ENCODE measurements at regions not wholly inside any gene's neighbourhood (a gene's known extent, or its start where the extent isn't known, plus 50 kb on each side); places are given as distances from the start of the nearest gene placed in this dataset.

DNA sequence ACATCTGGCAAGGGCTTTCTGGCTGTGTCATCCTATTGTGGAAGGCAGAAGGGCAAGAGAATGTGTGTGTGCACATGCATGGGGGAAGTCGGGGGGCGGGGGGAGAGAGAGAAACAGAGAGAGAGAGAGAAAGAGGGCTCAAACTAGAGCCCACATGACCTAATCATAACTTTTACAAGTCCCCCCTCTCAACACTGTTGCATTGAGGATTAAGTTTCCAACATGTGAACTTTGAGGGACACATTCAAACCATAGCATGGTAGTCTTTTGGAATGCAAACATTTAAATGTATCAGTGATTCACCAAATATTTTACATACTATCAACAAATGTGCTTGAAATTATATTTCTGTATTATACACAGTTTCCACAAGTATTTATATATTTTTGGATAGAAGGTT is 655.4 kb upstream of the B3GALT2 start:
- no peaks in the 10 kb centered on the region for H3K79me2 ChIP-seq (ENCODE audit: low read length)
- H3K9me2 ChIP-seq (replicated peaks; ENCODE audit: insufficient read depth, low read length), result no peaks in the 10 kb centered on the region
- H3K36me3 ChIP-seq (ENCODE audit: insufficient read depth, low read length), result no peaks in the 10 kb centered on the region
- H4K20me1 ChIP-seq (ENCODE audit: insufficient read depth, low read depth, low read length), result no peaks in the 10 kb centered on the region
- no peak overlapping the region for H3K4me3 ChIP-seq (ENCODE audit: low read length)
- no peak overlapping the region for H2AFZ ChIP-seq (ENCODE audit: low read length)
- H3K9ac ChIP-seq (ENCODE audit: low read length), result no peak overlapping the region
- no peaks in the 10 kb centered on the region for H3K27me3 ChIP-seq (ENCODE audit: low read length)
- DNase-seq, result no peak
- no peak overlapping the region for H3K4me2 ChIP-seq (ENCODE audit: low read depth, low read length, poor library complexity, severe bottlenecking)
- no peak overlapping the region for H3K27ac ChIP-seq (ENCODE audit: low read length)
- H3K9me3 ChIP-seq (ENCODE audit: low read length), result no peaks in the 10 kb centered on the region
- no peaks in the 10 kb centered on the region for H3K4me1 ChIP-seq (ENCODE audit: low read length)

DNA sequence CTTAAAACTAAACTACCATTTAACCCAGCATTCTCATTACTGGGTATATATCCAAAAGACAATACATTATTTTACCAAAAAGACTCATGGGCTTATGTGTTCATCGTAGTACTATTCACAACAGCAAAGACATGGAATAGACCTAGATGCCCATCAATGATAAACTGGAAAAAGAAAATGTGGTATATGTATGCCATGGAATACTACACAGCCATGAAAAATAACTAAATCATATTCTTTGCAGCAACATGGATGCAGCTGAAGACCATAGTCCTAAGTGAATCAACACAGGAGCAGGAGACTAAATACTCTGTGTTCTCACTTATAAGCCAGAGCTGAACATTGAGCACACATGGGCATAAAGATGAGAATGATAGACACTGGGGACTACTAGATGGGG is 645.1 kb upstream of the B3GALT2 start:
- Histone ChIP-seq H3K4me2 (ENCODE audit: low read depth, low read length, poor library complexity, severe bottlenecking) (no peak overlapping the region), H3K27ac (ENCODE audit: low read length) (no peak overlapping the region), H3K4me1 (ENCODE audit: low read length) (no peaks in the 10 kb centered on the region), H3K9me3 (ENCODE audit: low read length) (no peaks in the 10 kb centered on the region), H3K9ac (ENCODE audit: low read length) (no peak overlapping the region), H3K27me3 (ENCODE audit: low read length) (no peaks in the 10 kb centered on the region), H4K20me1 (ENCODE audit: insufficient read depth, low read depth, low read length) (no peaks in the 10 kb centered on the region), H3K9me2 (replicated peaks; ENCODE audit: insufficient read depth, low read length) (no peaks in the 10 kb centered on the region), H2AFZ (ENCODE audit: low read length) (no peak overlapping the region), H3K79me2 (ENCODE audit: low read length) (no peaks in the 10 kb centered on the region), H3K36me3 (ENCODE audit: insufficient read depth, low read length) (no peaks in the 10 kb centered on the region), H3K4me3 (ENCODE audit: low read length) (no peak overlapping the region)
- DNase-seq, result no peak

DNA sequence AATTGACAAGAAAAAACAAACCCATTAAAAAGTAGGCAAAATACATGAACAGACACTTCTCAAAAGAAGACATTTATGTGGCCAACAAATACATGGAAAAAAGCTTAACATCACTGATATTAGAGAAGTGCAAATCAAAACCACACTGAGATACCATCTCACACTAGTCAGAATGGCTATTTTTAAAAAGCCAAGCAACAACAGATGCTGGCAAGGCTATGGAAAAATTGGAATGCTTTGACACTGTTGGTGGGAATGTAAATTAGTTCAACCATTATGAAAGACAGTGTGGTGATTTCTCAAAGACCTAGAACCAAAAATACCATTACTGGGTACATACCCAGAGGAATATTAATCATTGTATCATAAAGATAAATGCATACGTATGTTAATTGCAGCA is 641.1 kb upstream of the B3GALT2 start:
- no peaks in the 10 kb centered on the region for H3K27me3 ChIP-seq (ENCODE audit: low read length)
- no peak overlapping the region for H3K27ac ChIP-seq (ENCODE audit: low read length)
- H4K20me1 ChIP-seq (ENCODE audit: insufficient read depth, low read depth, low read length), result no peaks in the 10 kb centered on the region
- no peak for DNase-seq
- no peaks in the 10 kb centered on the region for H3K9me3 ChIP-seq (ENCODE audit: low read length)
- no peaks in the 10 kb centered on the region for H3K79me2 ChIP-seq (ENCODE audit: low read length)
- H3K4me3 ChIP-seq (ENCODE audit: low read length), result no peak overlapping the region
- H3K9ac ChIP-seq (ENCODE audit: low read length), result no peak overlapping the region
- H3K9me2 ChIP-seq (replicated peaks; ENCODE audit: insufficient read depth, low read length), result no peaks in the 10 kb centered on the region
- H3K36me3 ChIP-seq (ENCODE audit: insufficient read depth, low read length), result no peaks in the 10 kb centered on the region
- no peak overlapping the region for H3K4me2 ChIP-seq (ENCODE audit: low read depth, low read length, poor library complexity, severe bottlenecking)
- no peaks in the 10 kb centered on the region for H3K4me1 ChIP-seq (ENCODE audit: low read length)
- no peak overlapping the region for H2AFZ ChIP-seq (ENCODE audit: low read length)

DNA sequence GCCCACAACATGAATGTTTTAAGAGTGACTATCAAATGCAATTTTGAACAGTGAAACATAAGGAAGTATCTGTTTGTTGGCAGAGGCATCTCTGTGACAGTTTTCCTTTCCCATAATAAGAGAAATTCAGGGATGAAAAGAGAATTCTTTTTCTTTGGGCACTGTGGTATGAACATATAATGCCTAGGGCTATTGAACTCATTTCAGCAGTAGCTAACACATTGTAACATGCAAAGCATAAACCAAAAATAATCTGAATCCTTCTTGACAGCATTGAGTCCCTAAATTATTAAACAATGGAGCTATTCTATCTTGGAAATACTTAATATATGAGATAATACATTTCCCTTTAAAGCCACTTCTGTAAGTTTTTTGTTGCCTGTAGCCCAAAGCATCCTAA is 633.0 kb upstream of the B3GALT2 start:
- Histone ChIP-seq H3K27me3 (ENCODE audit: low read length) (no peaks in the 10 kb centered on the region), H3K9me3 (ENCODE audit: low read length) (no peaks in the 10 kb centered on the region), H3K9ac (ENCODE audit: low read length) (no peak overlapping the region), H3K4me1 (ENCODE audit: low read length) (no peaks in the 10 kb centered on the region), H3K36me3 (ENCODE audit: insufficient read depth, low read length) (no peaks in the 10 kb centered on the region), H3K4me2 (ENCODE audit: low read depth, low read length, poor library complexity, severe bottlenecking) (no peak overlapping the region), H3K79me2 (ENCODE audit: low read length) (no peaks in the 10 kb centered on the region), H3K9me2 (replicated peaks; ENCODE audit: insufficient read depth, low read length) (no peaks in the 10 kb centered on the region), H4K20me1 (ENCODE audit: insufficient read depth, low read depth, low read length) (no peaks in the 10 kb centered on the region), H2AFZ (ENCODE audit: low read length) (no peak overlapping the region), H3K27ac (ENCODE audit: low read length) (no peak overlapping the region), H3K4me3 (ENCODE audit: low read length) (no peak overlapping the region)
- no peak for DNase-seq

DNA sequence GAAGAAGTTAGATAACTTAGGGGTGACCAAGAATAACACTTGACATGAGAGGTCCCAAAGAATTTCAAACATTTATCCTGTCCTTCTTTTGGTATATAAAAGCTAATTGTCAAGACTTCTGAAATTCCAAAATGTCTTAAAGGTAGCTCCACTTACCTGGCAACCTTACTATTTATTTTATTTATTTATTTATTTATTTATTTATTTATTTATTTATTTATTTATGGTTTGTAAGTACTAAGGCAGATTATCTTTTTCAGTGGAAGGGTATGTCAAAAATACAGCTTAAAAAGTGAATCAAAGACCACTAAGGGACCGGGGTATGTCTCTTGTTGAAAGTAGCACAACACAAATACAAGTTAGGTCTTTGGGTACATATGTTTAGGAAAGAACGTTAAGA is 620.8 kb upstream of the B3GALT2 start:
- Histone ChIP-seq H3K9ac (ENCODE audit: low read length) (no peak overlapping the region), H3K9me3 (ENCODE audit: low read length) (no peaks in the 10 kb centered on the region), H3K79me2 (ENCODE audit: low read length) (no peaks in the 10 kb centered on the region), H3K4me2 (ENCODE audit: low read depth, low read length, poor library complexity, severe bottlenecking) (no peak overlapping the region), H3K27me3 (ENCODE audit: low read length) (no peaks in the 10 kb centered on the region), H3K36me3 (ENCODE audit: insufficient read depth, low read length) (no peaks in the 10 kb centered on the region), H3K4me3 (ENCODE audit: low read length) (no peak overlapping the region), H3K9me2 (replicated peaks; ENCODE audit: insufficient read depth, low read length) (no peaks in the 10 kb centered on the region), H3K27ac (ENCODE audit: low read length) (no peak overlapping the region), H4K20me1 (ENCODE audit: insufficient read depth, low read depth, low read length) (no peaks in the 10 kb centered on the region), H3K4me1 (ENCODE audit: low read length) (no peaks in the 10 kb centered on the region), H2AFZ (ENCODE audit: low read length) (no peak overlapping the region)
- DNase-seq, result no peak

DNA sequence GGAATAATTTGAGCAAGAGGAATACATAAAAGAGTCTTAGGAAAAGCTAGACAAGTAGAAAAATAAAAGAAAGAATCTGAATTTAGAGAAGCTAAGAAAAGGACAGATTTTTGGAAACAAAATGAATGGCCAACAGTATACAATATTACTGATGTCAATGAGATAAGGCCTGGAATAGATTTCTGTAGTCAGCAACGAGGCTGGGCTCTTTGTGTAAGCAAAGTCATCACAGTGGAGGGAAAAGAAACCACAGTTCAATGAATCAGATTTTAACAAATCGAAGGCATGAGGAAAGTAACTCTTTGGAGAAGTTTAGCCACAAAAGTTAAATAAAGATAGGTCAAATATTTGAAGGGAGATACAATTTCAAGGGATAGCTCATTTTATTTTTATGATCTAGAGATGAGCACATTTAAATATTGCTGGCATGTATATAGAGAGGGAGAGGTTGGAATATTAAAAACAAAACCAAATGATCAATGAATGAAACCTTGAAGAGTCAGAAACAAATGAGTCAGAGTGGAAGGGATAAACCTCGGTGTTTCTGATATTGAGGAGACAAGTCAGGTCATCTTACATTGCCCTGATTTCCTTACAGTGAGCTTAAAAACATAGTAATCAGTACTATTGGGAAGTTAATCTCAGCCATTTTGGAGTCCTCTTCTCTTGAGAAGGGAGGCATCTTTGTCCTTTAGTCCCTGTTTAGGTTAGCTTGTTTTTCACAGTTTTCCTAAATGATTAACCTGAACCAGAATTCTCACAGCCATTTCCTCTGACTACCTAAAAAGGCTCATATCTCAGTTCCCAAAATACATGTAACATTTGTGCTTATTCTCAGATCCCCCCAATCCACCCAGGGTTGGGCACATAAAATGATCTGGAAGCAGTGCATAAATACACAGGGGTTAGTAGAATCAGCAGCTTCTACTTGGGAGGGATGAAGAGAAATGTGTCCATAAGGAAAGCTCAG is 620.0 kb upstream of the B3GALT2 start:
- no peaks in the 10 kb centered on the region for H3K79me2 ChIP-seq (ENCODE audit: low read length)
- no peaks in the 10 kb centered on the region for H3K9me3 ChIP-seq (ENCODE audit: low read length)
- H3K27me3 ChIP-seq (ENCODE audit: low read length), result no peaks in the 10 kb centered on the region
- no peaks in the 10 kb centered on the region for H4K20me1 ChIP-seq (ENCODE audit: insufficient read depth, low read depth, low read length)
- no peak overlapping the region for H3K4me3 ChIP-seq (ENCODE audit: low read length)
- no peak overlapping the region for H3K9ac ChIP-seq (ENCODE audit: low read length)
- H3K4me2 ChIP-seq (ENCODE audit: low read depth, low read length, poor library complexity, severe bottlenecking), result no peak overlapping the region
- no peak for DNase-seq
- no peak overlapping the region for H3K27ac ChIP-seq (ENCODE audit: low read length)
- H3K36me3 ChIP-seq (ENCODE audit: insufficient read depth, low read length), result no peaks in the 10 kb centered on the region
- H3K9me2 ChIP-seq (replicated peaks; ENCODE audit: insufficient read depth, low read length), result no peaks in the 10 kb centered on the region
- H2AFZ ChIP-seq (ENCODE audit: low read length), result no peak overlapping the region
- no peaks in the 10 kb centered on the region for H3K4me1 ChIP-seq (ENCODE audit: low read length)

DNA sequence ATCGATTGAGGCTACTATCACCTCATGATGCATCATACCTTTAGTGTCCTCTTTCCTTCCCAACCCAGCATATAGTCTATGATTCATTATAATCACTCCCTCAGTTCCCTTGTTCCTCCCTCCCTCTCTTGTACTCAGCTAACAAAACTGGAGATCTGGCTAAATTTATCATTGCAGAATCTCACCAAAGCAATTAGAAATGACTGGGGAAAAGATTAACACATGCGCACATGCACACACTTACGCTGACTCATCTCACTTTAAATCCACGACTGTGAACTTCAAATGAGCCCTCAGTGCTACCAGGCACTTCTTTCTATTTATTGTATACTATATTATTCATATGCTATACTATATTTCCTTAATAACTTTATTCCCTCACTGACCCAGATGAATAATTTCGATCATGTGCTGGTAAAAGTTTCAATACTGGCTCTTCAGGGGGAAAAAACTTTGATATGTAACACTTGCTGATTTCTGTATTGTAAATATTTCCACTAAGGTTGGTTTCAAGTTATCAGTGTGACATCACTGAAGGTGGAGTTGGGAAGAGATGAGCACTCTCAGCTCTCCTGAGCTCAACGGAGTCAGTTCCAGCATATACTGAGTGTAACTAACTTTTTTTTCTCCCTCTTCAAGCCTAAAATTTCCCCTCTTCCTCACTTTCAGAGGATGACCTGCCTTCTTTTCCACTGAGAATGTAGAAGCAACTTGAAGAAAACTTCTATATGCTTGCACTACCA is 613.7 kb upstream of the B3GALT2 start:
- Histone ChIP-seq H3K27ac (ENCODE audit: low read length) (no peak overlapping the region), H3K36me3 (ENCODE audit: insufficient read depth, low read length) (no peaks in the 10 kb centered on the region), H3K9ac (ENCODE audit: low read length) (no peak overlapping the region), H3K4me1 (ENCODE audit: low read length) (no peaks in the 10 kb centered on the region), H3K4me2 (ENCODE audit: low read depth, low read length, poor library complexity, severe bottlenecking) (no peak overlapping the region), H3K9me2 (replicated peaks; ENCODE audit: insufficient read depth, low read length) (no peaks in the 10 kb centered on the region), H2AFZ (ENCODE audit: low read length) (no peak overlapping the region), H3K79me2 (ENCODE audit: low read length) (no peaks in the 10 kb centered on the region), H4K20me1 (ENCODE audit: insufficient read depth, low read depth, low read length) (no peaks in the 10 kb centered on the region), H3K27me3 (ENCODE audit: low read length) (no peaks in the 10 kb centered on the region), H3K4me3 (ENCODE audit: low read length) (no peak overlapping the region), H3K9me3 (ENCODE audit: low read length) (no peaks in the 10 kb centered on the region)
- DNase-seq, result no peak

DNA sequence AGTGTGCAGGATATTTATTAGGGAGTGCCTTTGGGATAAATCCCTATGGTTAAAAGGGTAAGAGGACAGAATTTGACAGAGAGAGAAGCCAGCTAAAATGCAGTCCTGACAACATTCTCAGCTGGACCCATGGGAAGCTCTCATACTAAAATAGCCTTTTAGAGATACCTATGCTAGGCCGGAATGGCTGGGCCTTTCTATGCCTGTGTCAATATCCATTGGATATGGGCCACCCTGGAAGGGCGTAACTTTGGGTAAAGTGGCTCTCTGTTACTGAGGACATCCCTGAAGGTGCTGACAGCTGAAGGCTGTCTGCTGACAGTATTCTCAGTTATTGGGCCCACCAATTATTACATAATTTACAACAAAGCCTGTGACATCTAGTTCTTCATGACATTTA is 613.0 kb upstream of the B3GALT2 start:
- Histone ChIP-seq H3K4me1 (ENCODE audit: low read length) (no peaks in the 10 kb centered on the region), H3K9ac (ENCODE audit: low read length) (no peak overlapping the region), H3K79me2 (ENCODE audit: low read length) (no peaks in the 10 kb centered on the region), H3K4me3 (ENCODE audit: low read length) (no peak overlapping the region), H3K36me3 (ENCODE audit: insufficient read depth, low read length) (no peaks in the 10 kb centered on the region), H3K9me3 (ENCODE audit: low read length) (no peaks in the 10 kb centered on the region), H3K4me2 (ENCODE audit: low read depth, low read length, poor library complexity, severe bottlenecking) (no peak overlapping the region), H3K27ac (ENCODE audit: low read length) (no peak overlapping the region), H2AFZ (ENCODE audit: low read length) (no peak overlapping the region), H4K20me1 (ENCODE audit: insufficient read depth, low read depth, low read length) (no peaks in the 10 kb centered on the region), H3K27me3 (ENCODE audit: low read length) (no peaks in the 10 kb centered on the region), H3K9me2 (replicated peaks; ENCODE audit: insufficient read depth, low read length) (no peaks in the 10 kb centered on the region)
- no peak for DNase-seq

Measured in Karpas-422 (cell line).